ENCODE measurements at regions not wholly inside any gene's neighbourhood (a gene's known extent, or its start where the extent isn't known, plus 50 kb on each side); places are given as distances from the start of the nearest gene placed in this dataset.

- H2AFZ ChIP-seq (ENCODE audit: low read depth, low read length) = no peak overlapping the region
- 0 out of 2 replicates have a peak, but pooled peaks cover 3% of the 10 kb centered on the region for H3K4me1 ChIP-seq (ENCODE audit: low read length)
- TF ChIP-seq CTCF (IDR thresholded peaks at IDR 0.05; ENCODE audit: low read depth, low read length) (no peak), EZH2phosphoT487 (IDR thresholded peaks at IDR 0.05; ENCODE audit: low read depth) (no peak)
- H4K20me1 ChIP-seq (ENCODE audit: insufficient read depth, low read length) = no peaks in the 10 kb centered on the region
- H3K27ac ChIP-seq (ENCODE audit: low read length) = no peak overlapping the region
- no peak overlapping the region for H3K4me3 ChIP-seq (ENCODE audit: low read length)
- H3K9ac ChIP-seq (ENCODE audit: low read length) = no peak overlapping the region
- no peaks in the 10 kb centered on the region for H3K36me3 ChIP-seq (replicated peaks; ENCODE audit: low read depth, low read length)
- no peaks in the 10 kb centered on the region for H3K27me3 ChIP-seq (ENCODE audit: low read depth, low read length)
- no peaks in the 10 kb centered on the region for H3K79me2 ChIP-seq (ENCODE audit: low read length)
- H3K9me3 ChIP-seq (ENCODE audit: insufficient read depth, low read length) = no peaks in the 10 kb centered on the region
- H3K4me2 ChIP-seq (ENCODE audit: low read length) = no peak overlapping the region
Observed at GRCh38 chr6:71656121-71656520, 230.2 kb upstream of the RIMS1 start.

GRCh38 chr6:71665931-71666330, 220.4 kb upstream of the RIMS1 start:
- H4K20me1 ChIP-seq (ENCODE audit: insufficient read depth, low read length) = no peaks in the 10 kb centered on the region
- H2AFZ ChIP-seq (ENCODE audit: low read depth, low read length) = no peak overlapping the region
- no peak overlapping the region for H3K9ac ChIP-seq (ENCODE audit: low read length)
- H3K4me3 ChIP-seq (ENCODE audit: low read length) = no peak overlapping the region
- no peaks in the 10 kb centered on the region for H3K79me2 ChIP-seq (ENCODE audit: low read length)
- H3K4me1 ChIP-seq (ENCODE audit: low read length) = no peaks in the 10 kb centered on the region
- no peaks in the 10 kb centered on the region for H3K27me3 ChIP-seq (ENCODE audit: low read depth, low read length)
- no peak for TF ChIP-seq EZH2phosphoT487 (IDR thresholded peaks at IDR 0.05; ENCODE audit: low read depth)
- no peak for TF ChIP-seq CTCF (IDR thresholded peaks at IDR 0.05; ENCODE audit: low read depth, low read length)
- no peaks in the 10 kb centered on the region for H3K9me3 ChIP-seq (ENCODE audit: insufficient read depth, low read length)
- no peak overlapping the region for H3K27ac ChIP-seq (ENCODE audit: low read length)
- H3K36me3 ChIP-seq (replicated peaks; ENCODE audit: low read depth, low read length) = no peaks in the 10 kb centered on the region
- H3K4me2 ChIP-seq (ENCODE audit: low read length) = no peak overlapping the region

GRCh38 chr6:71672876-71673275, 213.5 kb upstream of the RIMS1 start:
- Histone ChIP-seq H3K27ac (ENCODE audit: low read length) (no peak overlapping the region), H4K20me1 (ENCODE audit: insufficient read depth, low read length) (no peaks in the 10 kb centered on the region), H3K36me3 (replicated peaks; ENCODE audit: low read depth, low read length) (no peaks in the 10 kb centered on the region), H3K79me2 (ENCODE audit: low read length) (no peaks in the 10 kb centered on the region), H3K4me3 (ENCODE audit: low read length) (no peak overlapping the region), H3K27me3 (ENCODE audit: low read depth, low read length) (no peaks in the 10 kb centered on the region), H2AFZ (ENCODE audit: low read depth, low read length) (no peak overlapping the region), H3K9ac (ENCODE audit: low read length) (no peak overlapping the region), H3K4me1 (ENCODE audit: low read length) (no peaks in the 10 kb centered on the region), H3K9me3 (ENCODE audit: insufficient read depth, low read length) (no peaks in the 10 kb centered on the region), H3K4me2 (ENCODE audit: low read length) (no peak overlapping the region)
- TF ChIP-seq EZH2phosphoT487 (IDR thresholded peaks at IDR 0.05; ENCODE audit: low read depth) (no peak), CTCF (IDR thresholded peaks at IDR 0.05; ENCODE audit: low read depth, low read length) (no peak)

- peaks cover 12% of the 10 kb centered on the region for H3K4me1 ChIP-seq (ENCODE audit: low read length)
- no peaks in the 10 kb centered on the region for H4K20me1 ChIP-seq (ENCODE audit: insufficient read depth, low read length)
- no peak overlapping the region for H2AFZ ChIP-seq (ENCODE audit: low read depth, low read length)
- H3K9ac ChIP-seq (ENCODE audit: low read length) = no peak overlapping the region
- TF ChIP-seq CTCF (IDR thresholded peaks at IDR 0.05; ENCODE audit: low read depth, low read length) (no peak), EZH2phosphoT487 (IDR thresholded peaks at IDR 0.05; ENCODE audit: low read depth) (no peak)
- H3K9me3 ChIP-seq (ENCODE audit: insufficient read depth, low read length) = no peaks in the 10 kb centered on the region
- H3K4me3 ChIP-seq (ENCODE audit: low read length) = no peak overlapping the region
- no peak overlapping the region for H3K27ac ChIP-seq (ENCODE audit: low read length)
- H3K27me3 ChIP-seq (ENCODE audit: low read depth, low read length) = no peaks in the 10 kb centered on the region
- H3K79me2 ChIP-seq (ENCODE audit: low read length) = no peaks in the 10 kb centered on the region
- H3K36me3 ChIP-seq (replicated peaks; ENCODE audit: low read depth, low read length) = no peaks in the 10 kb centered on the region
- no peak overlapping the region for H3K4me2 ChIP-seq (ENCODE audit: low read length)
Observed at GRCh38 chr6:71675386-71675785, 211.0 kb upstream of the RIMS1 start.
